GM21529 (cell line): ENCODE measurements at regions not wholly inside any gene's neighbourhood (a gene's known extent, or its start where the extent isn't known, plus 50 kb on each side); places are given as distances from the start of the nearest gene placed in this dataset.

ENCODE experiments used
- ATAC-seq: cut with Tn5 transposase; IDR thresholded peaks from one replicate; pipeline ENCODE4 v1.9.1; 2021; ENCODE audit not compliant: unreplicated experiment

DNA sequence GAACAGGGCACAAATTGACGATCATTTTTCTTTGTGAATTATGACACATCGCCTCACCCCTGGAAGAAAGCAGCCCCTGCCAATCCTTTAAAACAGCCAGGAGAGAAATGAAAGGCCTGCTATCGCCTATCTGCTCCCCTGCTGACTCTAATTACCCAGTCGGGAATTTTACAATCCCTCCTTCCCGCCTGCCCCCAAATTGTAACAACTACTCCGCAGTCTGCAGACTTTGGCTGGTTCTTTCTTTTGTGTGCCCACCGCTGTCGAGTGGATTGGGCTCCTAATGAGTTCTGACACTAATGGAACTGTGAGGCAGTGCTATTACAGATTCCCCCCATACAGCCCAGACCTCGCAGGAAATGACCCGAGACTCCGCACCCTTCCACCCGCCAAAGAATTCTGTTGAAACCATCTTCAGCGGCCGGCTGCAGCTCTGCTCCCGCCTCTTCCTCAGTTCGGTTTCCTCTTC is 281.2 kb upstream of the PARD3B start:
- no peak for ATAC-seq

DNA sequence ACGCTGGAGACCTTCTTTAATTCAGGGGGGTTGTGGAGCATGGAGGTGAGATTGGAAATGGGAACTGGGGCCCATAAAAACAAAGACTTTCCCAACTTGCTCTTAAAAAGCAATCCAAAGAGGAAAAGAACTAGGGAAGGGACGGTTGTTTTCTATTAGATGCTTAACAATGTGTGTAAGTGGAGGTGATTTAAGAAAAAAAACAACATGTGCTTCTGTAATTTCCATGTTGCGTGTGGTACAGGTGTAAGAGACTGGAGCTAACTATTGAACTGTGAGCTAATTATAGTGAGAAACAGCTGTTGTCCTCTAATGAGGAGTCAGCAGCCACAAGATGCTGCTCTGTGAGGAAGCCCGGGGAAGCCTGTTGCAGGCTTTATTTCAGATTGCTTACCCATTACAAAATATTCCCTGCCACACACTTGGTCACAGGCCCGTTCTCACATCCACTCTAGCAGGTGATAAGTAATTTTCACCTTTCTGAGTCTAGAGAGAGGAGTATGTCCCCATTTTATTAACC is 280.6 kb upstream of the PARD3B start:
- no peak for ATAC-seq

DNA sequence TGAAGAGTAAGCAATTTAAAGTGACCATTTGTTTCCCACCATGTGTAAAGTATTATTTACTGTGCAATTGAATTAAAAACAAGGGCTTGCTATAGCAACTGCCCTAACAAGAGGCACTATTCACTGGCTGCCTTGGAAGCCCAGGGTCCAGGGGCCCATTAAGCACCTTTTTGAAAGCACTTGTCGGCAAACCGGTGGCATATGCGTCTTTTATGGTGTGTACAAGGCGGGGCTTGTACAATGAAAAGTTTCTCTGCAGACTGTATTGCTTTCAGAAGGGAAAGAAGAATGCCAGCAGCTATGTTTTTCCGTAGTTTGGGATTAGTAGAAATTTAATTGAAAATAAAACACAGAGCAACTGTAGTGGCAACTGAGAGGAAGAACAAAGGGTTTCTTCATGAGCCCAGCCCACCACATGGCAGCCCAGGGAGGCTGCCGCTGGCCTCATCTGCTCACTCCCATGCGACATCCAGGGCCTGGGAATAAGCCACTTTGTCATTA is 279.5 kb upstream of the PARD3B start:
- no peak for ATAC-seq

DNA sequence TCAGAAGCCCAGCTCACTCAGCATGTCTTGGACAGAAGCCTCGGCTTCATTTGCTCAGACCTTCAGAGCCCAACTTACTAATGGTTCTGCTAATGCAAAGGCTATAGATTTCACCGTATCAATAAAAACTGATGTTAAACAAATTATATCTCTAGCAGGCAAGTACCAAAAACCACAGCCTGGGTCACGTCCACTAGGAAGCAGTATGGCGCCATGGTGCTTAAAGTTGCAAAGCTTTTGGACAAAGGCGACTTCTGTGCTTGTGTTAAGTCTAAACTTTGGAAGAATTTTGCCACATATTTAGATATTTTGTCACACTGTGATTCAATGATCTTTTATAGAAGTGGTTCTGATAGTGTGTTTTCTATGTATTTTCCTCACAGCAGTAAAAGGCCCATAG is 276.8 kb upstream of the PARD3B start:
- ATAC-seq, result no peak

DNA sequence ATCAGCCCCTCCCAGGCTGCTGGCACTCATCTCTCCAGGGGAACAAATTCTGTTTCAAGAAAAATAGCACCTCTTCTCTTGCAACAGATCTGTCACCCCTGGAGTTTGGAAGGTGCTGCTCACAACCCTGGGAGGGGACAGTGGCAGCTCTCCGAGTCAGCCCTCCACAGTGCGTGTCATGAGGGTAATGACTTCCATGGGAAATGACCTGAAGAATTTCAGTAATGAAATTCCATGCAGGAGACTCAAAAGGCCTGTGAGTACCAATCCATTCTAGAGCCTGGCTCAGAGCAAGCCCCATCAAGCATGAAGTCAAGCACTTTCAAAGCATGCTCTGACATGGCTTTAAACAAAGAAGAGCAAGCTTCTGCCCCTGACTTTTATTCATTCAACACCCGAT is 276.3 kb upstream of the PARD3B start:
- ATAC-seq, result no peak

DNA sequence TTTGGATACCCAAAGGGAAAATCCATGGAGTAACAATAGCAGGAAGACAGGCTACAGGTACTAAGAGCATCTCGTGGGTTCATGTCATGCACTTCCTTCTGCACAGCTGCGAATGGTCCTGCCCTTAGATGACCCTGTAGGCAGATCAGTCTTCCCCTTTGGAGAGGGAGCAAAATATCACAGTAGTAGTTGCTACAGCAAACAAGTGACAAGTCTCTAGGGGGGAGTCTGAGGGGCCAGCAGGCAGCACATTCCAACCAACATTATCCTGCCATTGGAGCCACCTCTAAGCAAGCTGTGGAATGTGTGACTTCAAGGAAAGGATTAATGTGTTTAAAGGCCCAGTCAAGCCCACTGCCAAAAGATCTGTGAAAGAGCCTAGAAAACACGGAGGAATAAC is 273.2 kb upstream of the PARD3B start:
- ATAC-seq, result no peak

DNA sequence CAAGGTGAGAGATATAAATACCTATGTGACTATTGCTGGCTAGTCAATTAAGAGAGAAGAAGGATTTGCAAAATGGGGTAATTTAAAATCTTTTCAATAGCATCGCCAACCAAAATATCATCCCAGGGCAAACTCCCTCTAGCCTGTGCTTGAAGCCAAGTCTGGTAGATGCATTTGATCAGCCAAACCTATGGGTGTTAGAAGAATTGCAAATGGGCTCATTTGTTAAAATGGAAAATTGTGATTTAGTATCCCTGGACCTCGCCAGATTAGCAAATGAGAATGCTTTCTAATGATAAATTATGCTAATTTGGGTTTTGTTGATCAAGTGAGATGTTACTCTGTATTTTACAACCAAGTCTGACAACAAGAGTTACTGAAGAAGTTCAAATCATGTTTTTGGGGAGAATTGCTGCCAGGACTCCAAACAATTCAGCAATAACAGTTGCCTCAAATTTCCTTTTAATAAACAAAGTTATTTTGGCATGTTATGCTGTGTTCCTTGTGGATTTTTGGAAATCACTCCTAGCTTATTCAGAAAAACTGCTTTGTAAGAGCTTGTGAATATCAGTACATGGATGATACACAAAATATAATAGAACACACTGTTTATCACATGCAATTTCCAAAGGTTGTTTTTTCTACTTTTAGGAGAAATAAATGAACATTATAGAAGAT is 272.5 kb upstream of the PARD3B start:
- ATAC-seq, result no peak

DNA sequence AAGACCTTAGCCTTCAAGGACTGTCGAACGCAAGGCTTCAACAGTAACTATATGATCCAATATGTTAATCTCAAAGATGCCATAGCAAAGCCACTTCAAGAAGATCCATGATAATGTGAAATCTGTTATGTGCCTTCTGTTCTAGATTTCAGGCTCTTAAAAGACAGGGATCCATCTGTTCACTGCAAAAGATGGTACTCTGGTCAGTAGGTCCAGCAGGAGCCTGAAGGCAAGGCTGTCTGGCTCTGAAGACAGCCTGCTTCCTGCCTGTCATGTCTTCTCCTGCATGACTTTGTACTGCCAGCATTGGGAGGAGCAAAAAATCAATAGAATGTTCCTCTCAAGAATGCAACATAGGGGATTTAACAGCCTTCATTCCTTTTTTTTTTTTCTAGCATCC is 270.8 kb upstream of the PARD3B start:
- no peak for ATAC-seq

DNA sequence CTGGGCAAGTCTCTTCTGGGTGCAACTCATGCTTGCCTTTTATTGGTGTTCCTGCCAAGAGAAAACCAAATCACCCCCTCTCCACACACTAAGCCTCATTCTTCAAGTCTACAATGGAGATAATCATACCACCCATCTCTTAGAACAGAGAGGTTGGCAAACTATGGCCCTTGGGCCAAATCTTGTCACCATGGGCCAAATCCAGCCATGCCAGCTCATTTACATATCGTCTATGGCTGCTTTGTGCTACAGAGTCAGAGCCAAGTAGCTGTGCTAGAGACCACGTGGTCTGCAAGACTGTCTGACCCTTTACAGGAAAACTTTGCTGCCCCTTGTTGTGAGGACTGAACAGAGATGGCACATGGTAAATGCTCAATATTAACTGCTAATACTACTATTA is 270.3 kb upstream of the PARD3B start:
- no peak for ATAC-seq

DNA sequence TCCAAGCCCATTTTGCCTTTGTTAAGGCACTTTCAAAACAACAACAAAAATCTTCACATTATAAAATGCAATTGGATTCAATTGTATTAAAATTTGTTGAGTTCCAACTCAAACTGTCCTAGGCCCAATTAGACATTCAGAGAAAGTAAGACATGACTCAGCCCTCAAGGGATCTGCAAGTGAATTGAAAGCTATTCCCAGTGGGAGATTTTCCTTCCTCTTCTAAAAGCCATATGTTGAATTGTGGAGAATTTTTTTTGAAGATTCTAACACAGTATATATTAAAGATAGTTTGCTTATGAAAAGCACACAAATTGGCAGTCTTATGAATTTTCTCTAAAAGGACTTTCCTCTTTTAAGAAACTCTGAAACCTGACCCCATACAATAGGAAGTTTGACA is 268.0 kb upstream of the PARD3B start:
- ATAC-seq, result no peak

DNA sequence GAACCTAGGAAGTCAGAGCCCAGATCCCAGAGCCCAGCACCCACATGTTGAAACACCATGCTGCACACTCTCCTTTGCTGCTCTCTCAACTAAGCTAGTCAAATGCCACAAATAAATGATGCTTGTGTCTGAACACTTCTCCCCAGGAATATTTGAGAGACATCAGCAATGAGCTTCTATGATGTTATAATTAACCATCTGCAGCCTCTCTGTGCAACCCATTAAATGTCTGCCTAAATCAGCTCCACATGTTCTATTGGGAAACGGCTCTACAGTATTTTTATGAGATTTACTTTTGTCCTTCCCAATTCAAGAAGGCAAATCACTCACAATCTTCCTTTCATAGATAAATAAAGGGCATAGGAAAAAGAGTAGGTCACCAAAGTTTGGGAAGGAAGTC is 266.8 kb upstream of the PARD3B start:
- no peak for ATAC-seq

DNA sequence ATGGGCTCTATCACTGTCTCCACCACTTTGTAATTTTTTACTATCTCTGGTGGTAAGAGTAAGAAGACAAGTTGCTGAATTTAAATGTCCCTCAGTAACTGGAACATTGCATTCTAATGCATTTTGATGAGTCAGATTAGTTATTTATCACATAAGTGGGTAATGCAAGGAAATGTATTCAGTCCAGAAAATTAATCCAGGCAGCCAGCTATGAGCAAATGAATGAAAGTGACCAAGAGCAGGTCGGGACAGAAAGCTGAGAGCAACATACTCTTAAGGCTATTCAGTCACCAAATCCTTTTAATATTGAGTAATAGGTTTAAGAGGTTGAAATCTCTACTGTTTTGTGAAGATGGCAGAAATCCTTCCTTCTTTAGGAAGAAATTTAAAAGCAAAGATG is 265.5 kb upstream of the PARD3B start:
- ATAC-seq, result no peak

DNA sequence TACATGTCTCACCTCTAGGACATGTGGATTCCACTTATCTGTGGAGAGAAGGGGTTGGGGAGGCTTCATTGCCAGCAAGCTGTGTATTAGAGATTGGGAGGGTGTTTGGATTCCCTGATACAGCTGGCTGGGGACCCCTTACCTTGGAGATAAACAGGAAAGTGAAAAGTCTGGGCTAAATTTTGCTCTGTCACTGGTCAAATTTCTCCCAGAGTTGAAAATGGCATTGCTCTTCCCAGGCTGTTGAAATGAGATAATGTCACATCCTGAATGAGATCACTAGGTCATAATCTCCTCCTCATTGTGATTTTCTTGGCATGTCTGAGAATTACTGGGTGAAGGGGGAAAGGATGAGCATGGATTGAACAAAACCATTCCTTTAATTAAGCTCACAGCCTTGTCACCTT is 265.0 kb upstream of the PARD3B start:
- no peak for ATAC-seq

DNA sequence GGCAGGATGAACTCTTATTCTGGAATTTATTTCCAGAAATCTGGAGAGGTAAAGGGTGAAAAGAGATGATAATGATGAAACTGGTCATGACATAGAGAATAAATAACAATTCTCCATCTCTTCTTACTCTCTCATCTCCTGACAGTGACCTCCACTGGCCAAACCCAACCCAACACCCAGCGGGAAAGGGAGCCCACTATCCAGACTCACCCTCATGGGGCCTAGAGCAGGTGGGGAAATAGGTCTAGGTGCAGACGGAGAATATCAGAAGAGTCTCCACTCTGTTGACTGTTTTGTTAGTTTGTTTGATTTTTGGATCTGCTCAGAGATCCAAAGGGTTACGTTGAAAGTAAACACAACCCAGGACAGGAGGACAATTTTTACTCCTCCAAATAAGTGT is 263.2 kb upstream of the PARD3B start:
- no peak for ATAC-seq

DNA sequence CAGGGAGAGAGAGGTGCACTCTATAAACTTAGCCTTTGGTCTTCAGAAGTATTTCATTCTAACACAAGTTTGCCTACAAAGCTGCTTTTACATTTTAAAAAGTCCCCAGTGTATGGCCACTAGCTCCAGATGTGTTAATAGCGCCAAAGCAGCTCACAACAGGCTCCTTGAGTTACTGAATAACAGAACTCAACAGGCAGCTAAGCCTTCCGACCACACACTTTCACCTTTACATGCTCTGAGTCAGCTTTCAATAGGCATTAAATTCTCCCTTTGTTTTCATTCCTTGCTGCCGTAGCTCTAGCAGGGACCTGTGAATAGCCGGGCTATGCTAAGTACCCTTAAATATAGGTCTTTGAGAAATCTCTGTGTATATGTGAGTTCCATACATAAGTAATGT is 262.8 kb upstream of the PARD3B start:
- ATAC-seq, result no peak

DNA sequence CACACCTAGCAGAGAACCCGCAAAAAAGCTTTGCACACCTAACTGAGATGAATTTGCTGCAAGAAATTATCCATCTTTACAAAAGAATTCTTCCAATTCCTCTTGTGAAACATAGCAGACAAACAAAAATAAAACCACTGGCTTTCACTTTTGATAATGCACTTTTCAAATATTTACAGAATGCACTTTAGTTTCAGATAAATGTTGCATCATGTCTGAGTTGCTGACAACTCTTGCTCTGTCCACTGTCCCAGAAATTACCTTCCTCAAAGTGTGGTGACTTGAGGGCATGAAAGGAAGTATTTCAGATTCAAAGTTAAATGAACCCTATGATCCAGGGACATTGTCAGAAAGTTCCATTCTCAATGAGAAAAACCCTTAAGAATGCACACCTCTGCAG is 256.2 kb upstream of the PARD3B start:
- ATAC-seq, result no peak

DNA sequence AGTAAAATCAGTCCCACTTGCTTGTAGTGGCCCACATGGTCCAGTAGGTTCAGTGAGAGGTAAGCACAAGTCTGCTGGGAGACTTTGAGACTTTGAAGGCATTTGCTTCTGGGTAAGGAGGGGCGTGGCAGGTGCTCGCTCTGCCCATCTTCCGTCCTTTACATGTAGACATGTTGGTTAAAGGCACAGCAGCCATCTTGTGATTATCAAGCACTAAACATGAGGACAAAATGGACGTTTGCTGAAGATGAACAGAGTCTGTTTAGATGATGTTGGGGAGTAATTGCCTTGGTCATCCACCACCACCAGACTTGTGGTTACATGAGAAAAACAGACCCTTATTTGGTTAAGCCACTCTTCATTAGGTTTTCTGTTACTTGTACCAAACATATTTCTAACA is 252.8 kb upstream of the PARD3B start:
- ATAC-seq, result no peak

DNA sequence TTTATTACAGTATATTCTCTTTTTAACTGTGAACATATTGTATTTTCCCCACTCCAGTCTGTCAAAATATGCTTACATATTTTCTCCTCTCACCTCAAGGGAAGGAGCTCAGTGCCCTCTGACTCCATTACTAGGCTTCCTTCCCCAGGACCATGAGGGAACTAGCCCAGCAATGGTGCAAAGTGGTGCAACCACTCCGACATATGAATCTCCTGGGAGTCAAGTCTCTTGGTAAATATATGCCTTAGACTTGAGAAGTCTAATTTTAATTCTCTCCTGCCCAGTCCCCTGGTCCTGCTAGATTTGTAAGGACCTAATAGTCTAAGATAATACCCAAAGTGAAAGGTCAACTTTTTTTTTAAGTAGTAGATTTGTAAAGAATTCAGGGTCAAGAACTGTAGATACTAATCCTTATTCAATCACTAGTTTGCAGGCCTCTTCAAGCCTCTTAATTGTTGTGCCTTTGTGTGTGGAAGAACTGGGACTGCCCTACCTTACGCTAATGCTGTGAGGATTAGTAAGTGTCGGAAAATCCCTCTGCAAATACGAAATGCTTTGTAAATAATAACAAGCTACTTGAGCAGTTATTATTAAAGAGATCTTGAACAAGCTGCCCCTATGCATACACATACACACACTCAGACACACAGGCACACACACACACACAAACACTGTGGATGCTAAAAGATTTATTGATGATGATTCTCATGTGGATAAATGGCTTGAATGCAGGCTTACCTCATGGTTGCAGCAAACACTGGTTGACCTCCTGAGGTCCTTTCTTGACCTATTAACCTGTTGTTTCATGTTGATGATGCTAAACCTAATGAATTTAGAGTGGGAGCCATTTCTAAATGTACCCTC is 251.2 kb upstream of the PARD3B start:
- no peak for ATAC-seq

DNA sequence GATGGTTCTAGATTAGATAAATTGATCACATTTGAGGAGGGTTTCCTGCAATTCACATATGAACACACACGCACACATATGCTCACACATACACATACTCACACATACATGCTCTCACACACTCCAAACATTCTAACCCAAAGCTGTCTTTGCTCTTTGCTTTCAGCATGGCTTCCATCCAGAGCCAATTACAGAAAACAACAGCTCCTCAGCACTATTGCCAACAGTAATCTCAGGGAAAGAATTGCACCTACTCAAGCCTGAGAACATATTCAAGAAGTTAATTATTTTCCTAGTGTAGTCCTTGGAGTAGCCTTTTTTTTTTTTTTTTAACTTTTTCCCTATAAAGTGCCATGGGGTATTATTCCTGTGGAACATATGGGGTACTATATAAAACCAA is 246.9 kb upstream of the PARD3B start:
- no peak for ATAC-seq

DNA sequence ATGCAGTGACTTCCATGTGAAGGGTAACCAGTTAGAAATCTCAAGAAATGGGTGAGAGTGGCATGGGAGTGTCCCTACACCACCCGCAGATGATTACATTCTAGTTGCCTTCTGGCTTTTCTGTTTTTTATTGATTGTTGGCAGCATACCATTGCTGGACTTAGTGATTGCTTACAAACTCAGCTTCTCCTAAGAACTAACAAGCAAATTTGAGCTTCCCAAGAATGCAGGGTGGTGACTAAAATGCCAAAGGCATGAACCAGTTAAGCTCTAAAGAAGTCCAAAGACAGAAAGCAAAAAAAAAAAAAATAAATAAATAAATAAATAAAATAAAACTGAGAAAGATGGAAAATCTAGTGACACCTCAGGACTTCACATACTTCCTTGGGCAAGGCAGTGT is 245.5 kb upstream of the PARD3B start:
- ATAC-seq, result no peak

DNA sequence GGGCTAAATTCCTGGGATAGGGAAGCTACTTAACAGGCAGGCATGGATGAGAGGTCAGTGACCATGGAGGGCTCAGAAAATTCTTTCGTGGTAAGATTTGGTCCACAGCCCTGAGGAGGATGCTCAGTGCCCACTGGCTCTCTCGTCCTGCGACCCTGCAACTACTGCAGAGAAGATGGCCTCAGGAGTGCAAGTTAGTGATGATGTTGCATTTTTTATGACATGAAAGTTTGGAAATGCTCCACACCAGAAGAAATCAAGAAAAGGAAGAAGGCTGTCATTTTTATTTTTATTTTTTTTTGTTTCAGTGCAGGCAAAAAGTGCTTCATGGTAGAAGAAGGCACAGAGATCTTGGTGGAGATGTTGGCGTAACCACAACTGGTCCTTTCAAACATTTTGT is 238.6 kb upstream of the PARD3B start:
- no peak for ATAC-seq

DNA sequence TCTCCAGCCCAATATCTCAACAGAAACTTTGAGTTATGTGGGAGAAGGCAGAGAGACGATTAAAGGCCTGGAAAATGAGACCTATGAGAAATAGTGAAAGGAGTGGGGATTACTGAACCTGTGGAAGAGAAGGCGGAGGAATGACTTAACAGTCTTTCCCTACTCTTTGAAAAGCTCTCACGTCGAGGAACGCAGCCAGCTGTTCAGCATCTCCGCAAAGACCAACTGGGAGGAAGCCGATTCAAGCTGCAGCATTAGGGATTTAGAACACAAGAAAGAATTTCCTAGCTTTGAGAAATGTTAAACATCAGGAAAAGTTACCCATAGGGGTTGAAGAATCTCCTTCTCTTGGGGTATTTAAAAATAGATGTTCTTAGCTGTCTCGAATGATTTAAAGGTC is 233.2 kb upstream of the PARD3B start:
- no peak for ATAC-seq
